22Rv1 (cell line): ENCODE measurements at regions not wholly inside any gene's neighbourhood (a gene's known extent, or its start where the extent isn't known, plus 50 kb on each side); places are given as distances from the start of the nearest gene placed in this dataset.

ENCODE experiments used
- ZFX ChIP-seq: fragments of 450-650 bp; IDR thresholded peaks from 2 replicates; pipeline ENCODE4 v1.6.1; 2017; ENCODE audit warnings: antibody characterized with exemption, borderline replicate concordance
- TF ChIP-seq, protein P1 (sequence below): fragments of 450-650 bp; IDR thresholded peaks from 2 replicates; pipeline ENCODE4 v1.5.1; 2017; ENCODE audit warnings: mild to moderate bottlenecking

DNA sequence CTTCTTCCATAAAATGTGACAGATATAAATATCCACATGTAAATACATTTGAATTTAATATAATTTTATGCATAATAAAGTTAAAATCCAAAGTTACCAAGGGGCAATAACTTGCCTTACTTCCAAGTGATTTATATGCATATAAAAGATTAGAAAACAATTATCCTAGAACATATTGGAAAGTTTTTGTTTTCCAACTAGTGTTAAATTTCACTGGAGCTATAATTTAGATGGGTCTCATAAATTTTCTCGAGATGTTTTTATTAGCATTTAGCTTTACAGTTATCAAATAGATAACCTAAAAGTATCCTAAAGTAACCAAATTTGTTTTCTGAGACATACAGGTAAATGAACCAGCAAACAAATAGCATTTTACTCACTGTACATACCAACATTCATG is 225.3 kb downstream of the SPRY2 start:
- TF ChIP-seq, protein P1, sequence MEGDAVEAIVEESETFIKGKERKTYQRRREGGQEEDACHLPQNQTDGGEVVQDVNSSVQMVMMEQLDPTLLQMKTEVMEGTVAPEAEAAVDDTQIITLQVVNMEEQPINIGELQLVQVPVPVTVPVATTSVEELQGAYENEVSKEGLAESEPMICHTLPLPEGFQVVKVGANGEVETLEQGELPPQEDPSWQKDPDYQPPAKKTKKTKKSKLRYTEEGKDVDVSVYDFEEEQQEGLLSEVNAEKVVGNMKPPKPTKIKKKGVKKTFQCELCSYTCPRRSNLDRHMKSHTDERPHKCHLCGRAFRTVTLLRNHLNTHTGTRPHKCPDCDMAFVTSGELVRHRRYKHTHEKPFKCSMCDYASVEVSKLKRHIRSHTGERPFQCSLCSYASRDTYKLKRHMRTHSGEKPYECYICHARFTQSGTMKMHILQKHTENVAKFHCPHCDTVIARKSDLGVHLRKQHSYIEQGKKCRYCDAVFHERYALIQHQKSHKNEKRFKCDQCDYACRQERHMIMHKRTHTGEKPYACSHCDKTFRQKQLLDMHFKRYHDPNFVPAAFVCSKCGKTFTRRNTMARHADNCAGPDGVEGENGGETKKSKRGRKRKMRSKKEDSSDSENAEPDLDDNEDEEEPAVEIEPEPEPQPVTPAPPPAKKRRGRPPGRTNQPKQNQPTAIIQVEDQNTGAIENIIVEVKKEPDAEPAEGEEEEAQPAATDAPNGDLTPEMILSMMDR, result no peak
- no peak for TF ChIP-seq ZFX
